Neural progenitor cell (in vitro differentiated cells): ENCODE measurements at regions not wholly inside any gene's neighbourhood (a gene's known extent, or its start where the extent isn't known, plus 50 kb on each side); places are given as distances from the start of the nearest gene placed in this dataset.

Experiments
- DNase-seq: peaks from one replicate; pipeline ENCODE4 v3.0.0-alpha.2; 2016; ENCODE audit warnings: low spot score
- H2AFZ ChIP-seq: fragments of 200-600 bp; sonication (generic); replicated peaks from 2 replicates; pipeline ENCODE4 v1.6.1; 2016; ENCODE audit warnings: antibody characterized with exemption
- H3F3A ChIP-seq: fragments of 200-600 bp; sonication (generic); 2 replicates; pipeline ENCODE4 v1.6.1; 2016; ENCODE audit warnings: antibody characterized with exemption, low read depth
- H3K27ac ChIP-seq: fragments of 200-600 bp; sonication (generic); 2 replicates; pipeline ENCODE4 v1.5.1; 2016; ENCODE audit warnings: mild to moderate bottlenecking
- H3K27me3 ChIP-seq: fragments of 200-600 bp; sonication (generic); 2 replicates; pipeline ENCODE4 v1.6.1; 2016; ENCODE audit warnings: mild to moderate bottlenecking, moderate library complexity
- H3K36me3 ChIP-seq: fragments of 200-600 bp; sonication (generic); 2 replicates; pipeline ENCODE4 v1.5.1; 2016
- H3K4me1 ChIP-seq: fragments of 200-600 bp; sonication (generic); 2 replicates; pipeline ENCODE4 v1.6.1; 2016; ENCODE audit warnings: mixed run types
- H3K4me2 ChIP-seq: fragments of 200-600 bp; sonication (generic); 2 replicates; pipeline ENCODE4 v1.6.1; 2016
- H3K4me3 ChIP-seq: fragments of 200-600 bp; sonication (generic); 2 replicates; pipeline ENCODE4 v1.5.1; 2016
- H3K79me2 ChIP-seq: fragments of 200-600 bp; sonication (generic); 2 replicates; pipeline ENCODE4 v1.6.1; 2016; ENCODE audit warnings: low read depth
- H3K9ac ChIP-seq: fragments of 200-600 bp; sonication (generic); 2 replicates; pipeline ENCODE4 v1.6.1; 2016
- H3K9me3 ChIP-seq: fragments of 200-600 bp; sonication (generic); 2 replicates; pipeline ENCODE4 v1.5.1; 2016; ENCODE audit warnings: low read depth
- H4K20me1 ChIP-seq: fragments of 200-600 bp; sonication (generic); 2 replicates; pipeline ENCODE4 v1.6.1; 2016; ENCODE audit warnings: low read depth
- H3K27ac Mint-ChIP-seq: 3 replicates; pipeline ENCODE4 v1.8.0; 2021; ENCODE audit warnings: mixed read lengths
- H3K27me3 Mint-ChIP-seq: 2 replicates; pipeline ENCODE4 v1.8.0; 2022; ENCODE audit warnings: low read depth, mild to moderate bottlenecking, inconsistent platforms, moderate library complexity, mixed read lengths; ENCODE audit not compliant: insufficient read depth
- H3K36me3 Mint-ChIP-seq: 3 replicates; pipeline ENCODE4 v1.8.0; 2021; ENCODE audit warnings: mixed read lengths
- H3K4me1 Mint-ChIP-seq: 3 replicates; pipeline ENCODE4 v1.8.0; 2021; ENCODE audit warnings: mixed read lengths
- H3K4me3 Mint-ChIP-seq: 3 replicates; pipeline ENCODE4 v1.8.0; 2021; ENCODE audit warnings: mild to moderate bottlenecking, moderate library complexity, mixed read lengths
- H3K9me3 Mint-ChIP-seq: 3 replicates; pipeline ENCODE4 v1.8.0; 2020; ENCODE audit warnings: mixed read lengths
- CTCF ChIP-seq: fragments of 200-600 bp; sonication (generic); IDR thresholded peaks from 2 replicates; pipeline ENCODE4 v1.5.1; 2017; ENCODE audit warnings: antibody characterized with exemption, mild to moderate bottlenecking
- EZH2 ChIP-seq: fragments of 200-600 bp; sonication (generic); IDR thresholded peaks from 2 replicates; pipeline ENCODE4 v1.6.1; 2017; ENCODE audit warnings: antibody characterized with exemption, mild to moderate bottlenecking, moderate library complexity
- EZH2phosphoT487 ChIP-seq: fragments of 200-600 bp; sonication (generic); IDR thresholded peaks from 2 replicates; pipeline ENCODE4 v1.6.1; 2017; ENCODE audit warnings: antibody characterized with exemption

- no peaks in the 10 kb centered on the region for H3K79me2 ChIP-seq
- Mint-ChIP-seq H3K36me3 (no peaks in the 10 kb centered on the region), H3K27ac (no peak overlapping the region), H3K4me1 (no peaks in the 10 kb centered on the region), H3K9me3 (peaks cover 3% of the 10 kb centered on the region), H3K27me3 (peaks cover 2% of the 10 kb centered on the region), H3K4me3 (no peak overlapping the region)
- no peaks in the 10 kb centered on the region for H3F3A ChIP-seq
- no peak overlapping the region for H3K9ac ChIP-seq
- no peak overlapping the region for H3K4me2 ChIP-seq
- DNase-seq = peak; percentile 72
- no peaks in the 10 kb centered on the region for H3K27me3 ChIP-seq
- H3K27ac ChIP-seq = no peak overlapping the region
- no peak overlapping the region for H2AFZ ChIP-seq
- TF ChIP-seq EZH2phosphoT487 (no peak), CTCF (peak; percentile 65), EZH2 (no peak)
- H3K36me3 ChIP-seq = no peaks in the 10 kb centered on the region
- no peaks in the 10 kb centered on the region for H4K20me1 ChIP-seq
- no peaks in the 10 kb centered on the region for H3K4me1 ChIP-seq
- no peaks in the 10 kb centered on the region for H3K9me3 ChIP-seq
- H3K4me3 ChIP-seq = no peak overlapping the region
Measured at GRCh38 chr4:116358633-116359222, 726.6 kb downstream of the TRAM1L1 start.

GRCh38 chr4:116357758-116358157 is 727.6 kb downstream of the TRAM1L1 start:
- no peak for DNase-seq
- no peak overlapping the region for H2AFZ ChIP-seq

GRCh38 chr4:116346750-116347149 is 738.6 kb downstream of the TRAM1L1 start:
- Histone ChIP-seq H3K79me2 (no peaks in the 10 kb centered on the region), H2AFZ (no peak overlapping the region), H3K4me1 (no peaks in the 10 kb centered on the region), H3K4me2 (no peak overlapping the region), H3F3A (no peaks in the 10 kb centered on the region), H3K27me3 (no peaks in the 10 kb centered on the region), H3K27ac (no peak overlapping the region), H3K9ac (no peak overlapping the region), H4K20me1 (no peaks in the 10 kb centered on the region), H3K4me3 (no peak overlapping the region), H3K36me3 (no peaks in the 10 kb centered on the region), H3K9me3 (no peaks in the 10 kb centered on the region)
- Mint-ChIP-seq H3K27ac (no peak overlapping the region), H3K4me3 (no peak overlapping the region), H3K9me3 (no peaks in the 10 kb centered on the region), H3K4me1 (no peaks in the 10 kb centered on the region), H3K36me3 (no peaks in the 10 kb centered on the region), H3K27me3 (no peaks in the 10 kb centered on the region)
- no peak for DNase-seq
- TF ChIP-seq EZH2 (no peak), EZH2phosphoT487 (no peak), CTCF (no peak)

More at GRCh38 chr4:116357758-116358157, 727.6 kb downstream of the TRAM1L1 start:
- Histone ChIP-seq H3K27ac (no peak overlapping the region), H3K79me2 (no peaks in the 10 kb centered on the region), H3K27me3 (no peaks in the 10 kb centered on the region), H4K20me1 (no peaks in the 10 kb centered on the region), H3K4me2 (no peak overlapping the region), H3K4me3 (no peak overlapping the region), H3F3A (no peaks in the 10 kb centered on the region), H3K9me3 (no peaks in the 10 kb centered on the region), H3K4me1 (no peaks in the 10 kb centered on the region), H3K9ac (no peak overlapping the region), H3K36me3 (no peaks in the 10 kb centered on the region)
- Mint-ChIP-seq H3K27me3 (peaks cover 2% of the 10 kb centered on the region), H3K4me3 (no peak overlapping the region), H3K27ac (no peak overlapping the region), H3K4me1 (no peaks in the 10 kb centered on the region), H3K9me3 (peaks cover 3% of the 10 kb centered on the region), H3K36me3 (no peaks in the 10 kb centered on the region)
- TF ChIP-seq EZH2phosphoT487 (no peak), CTCF (no peak), EZH2 (no peak)
